K562 (cell line): ENCODE measurements at regions not wholly inside any gene's neighbourhood (a gene's known extent, or its start where the extent isn't known, plus 50 kb on each side); places are given as distances from the start of the nearest gene placed in this dataset.

ENCODE experiments used
- BRCA1 ChIP-seq, 2 experiments: fragments of 450-650 bp in 1 of 2; sonication (generic) in 1 of 2; formaldehyde crosslinking in 1 of 2; IDR thresholded peaks; 2 replicates each; pipeline versions ENCODE4 v1.5.0 to v1.6.1; 2017 to 2020; ENCODE audit warnings: mild to moderate bottlenecking in 1 of 2, missing genetic modification reagents in 1 of 2
- CTCF ChIP-seq, 3 experiments: IDR thresholded peaks in 2 of 3; conservative IDR thresholded peaks in 1 of 3; 2 replicates each; pipeline ENCODE4 v1.5.1; 2011 to 2012; ENCODE audit warnings: low read length in 3 of 3, mild to moderate bottlenecking in 3 of 3, control low read depth in 2 of 3, improper control_type of control experiment in 1 of 3, inconsistent platforms in 1 of 3, low read depth in 1 of 3, mixed read lengths in 1 of 3, moderate library complexity in 1 of 3; ENCODE audit not compliant: insufficient read depth in 2 of 3
- FOXM1 ChIP-seq, 2 experiments: fragments of 450-650 bp in 1 of 2; sonication (generic) in 1 of 2; formaldehyde crosslinking in 1 of 2; IDR thresholded peaks; 2 replicates each; pipeline versions ENCODE4 v1.6.1 to v1.9.0; 2017 to 2022; ENCODE audit warnings: low read depth in 2 of 2, mild to moderate bottlenecking in 2 of 2, missing genetic modification reagents in 1 of 2, moderate library complexity in 1 of 2
- PATZ1 ChIP-seq: fragments of 250-450 bp; sonication (Bioruptor Pico); IDR thresholded peaks from 2 replicates; pipeline ENCODE4 v1.5.0; 2020; ENCODE audit warnings: mild to moderate bottlenecking, borderline replicate concordance
- PML ChIP-seq: IDR thresholded peaks from 2 replicates; pipeline ENCODE4 v1.6.1; 2012; ENCODE audit warnings: low read length, inconsistent platforms
- POLR2AphosphoS5 ChIP-seq: IDR thresholded peaks from 2 replicates; pipeline ENCODE4 v1.6.1; 2011; ENCODE audit warnings: mild to moderate bottlenecking, low read depth, low read length, moderate library complexity; ENCODE audit not compliant: control insufficient read depth, insufficient read depth
- PREB ChIP-seq: sonication (generic); formaldehyde crosslinking; IDR thresholded peaks from 2 replicates; pipeline ENCODE4 v1.8.1; 2023; ENCODE audit warnings: mild to moderate bottlenecking, missing genetic modification reagents
- SP1 ChIP-seq: sonication (generic); formaldehyde crosslinking; IDR thresholded peaks from 2 replicates; pipeline ENCODE4 v1.8.1; 2022; ENCODE audit warnings: mild to moderate bottlenecking, missing genetic modification reagents
- TF ChIP-seq, protein P1 (sequence below): fragments of 250-450 bp; sonication (Bioruptor Pico); IDR thresholded peaks from 2 replicates; pipeline ENCODE4 v1.5.0; 2021; ENCODE audit warnings: mild to moderate bottlenecking, borderline replicate concordance
- TF ChIP-seq, protein P2 (sequence below): sonication (generic); formaldehyde crosslinking; IDR thresholded peaks from 2 replicates; pipeline ENCODE4 v1.8.1; 2023; ENCODE audit warnings: mild to moderate bottlenecking, missing genetic modification reagents

DNA sequence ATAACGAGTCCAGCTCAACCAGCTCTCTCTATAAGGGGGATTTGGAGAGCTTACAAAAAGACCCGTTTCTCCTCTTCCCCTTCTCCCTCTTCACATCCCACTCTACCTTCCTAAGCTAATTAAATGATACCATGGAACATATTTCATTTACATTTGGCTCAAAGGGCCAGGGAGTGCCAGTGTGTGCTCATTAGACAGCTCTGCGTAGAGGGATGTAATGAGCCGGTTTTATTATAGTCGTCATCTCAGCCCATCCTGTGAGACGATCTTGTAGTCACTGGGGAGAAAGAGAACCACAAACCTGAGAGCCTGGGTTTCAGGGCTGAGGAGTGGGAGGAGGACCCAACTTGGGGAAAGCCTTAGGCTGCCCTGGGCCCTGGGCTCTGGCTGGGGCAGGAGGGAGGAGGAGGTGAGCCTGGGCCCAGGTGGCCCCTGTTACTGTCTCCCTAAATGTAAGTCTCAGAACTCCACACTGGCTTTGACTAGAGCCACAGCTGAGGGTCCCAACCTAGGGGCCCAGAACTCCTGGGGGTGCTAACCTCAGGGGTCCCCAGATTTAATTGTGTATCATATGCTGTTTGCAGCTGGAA is 354.6 kb downstream of the MATN1 start:
- TF ChIP-seq PREB: no peak
- TF ChIP-seq CTCF (IDR thresholded peaks at IDR 0.05 in 2 of 3, conservative IDR thresholded peaks at IDR 0.05 in 1 of 3; ENCODE audit: insufficient read depth in 2 of 3, low read depth in 1 of 3, low read length in 3 of 3): no peak
- TF ChIP-seq, protein P1, sequence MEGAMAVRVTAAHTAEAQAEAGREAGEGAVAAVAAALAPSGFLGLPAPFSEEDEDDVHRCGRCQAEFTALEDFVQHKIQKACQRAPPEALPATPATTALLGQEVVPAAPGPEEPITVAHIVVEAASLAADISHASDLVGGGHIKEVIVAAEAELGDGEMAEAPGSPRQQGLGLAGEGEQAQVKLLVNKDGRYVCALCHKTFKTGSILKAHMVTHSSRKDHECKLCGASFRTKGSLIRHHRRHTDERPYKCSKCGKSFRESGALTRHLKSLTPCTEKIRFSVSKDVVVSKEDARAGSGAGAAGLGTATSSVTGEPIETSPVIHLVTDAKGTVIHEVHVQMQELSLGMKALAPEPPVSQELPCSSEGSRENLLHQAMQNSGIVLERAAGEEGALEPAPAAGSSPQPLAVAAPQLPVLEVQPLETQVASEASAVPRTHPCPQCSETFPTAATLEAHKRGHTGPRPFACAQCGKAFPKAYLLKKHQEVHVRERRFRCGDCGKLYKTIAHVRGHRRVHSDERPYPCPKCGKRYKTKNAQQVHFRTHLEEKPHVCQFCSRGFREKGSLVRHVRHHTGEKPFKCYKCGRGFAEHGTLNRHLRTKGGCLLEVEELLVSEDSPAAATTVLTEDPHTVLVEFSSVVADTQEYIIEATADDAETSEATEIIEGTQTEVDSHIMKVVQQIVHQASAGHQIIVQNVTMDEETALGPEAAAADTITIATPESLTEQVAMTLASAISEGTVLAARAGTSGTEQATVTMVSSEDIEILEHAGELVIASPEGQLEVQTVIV (CRISPR knock-in tag): no peak
- TF ChIP-seq SP1 (CRISPR knock-in tag): no peak
- no peak for TF ChIP-seq POLR2AphosphoS5
- TF ChIP-seq, protein P2, sequence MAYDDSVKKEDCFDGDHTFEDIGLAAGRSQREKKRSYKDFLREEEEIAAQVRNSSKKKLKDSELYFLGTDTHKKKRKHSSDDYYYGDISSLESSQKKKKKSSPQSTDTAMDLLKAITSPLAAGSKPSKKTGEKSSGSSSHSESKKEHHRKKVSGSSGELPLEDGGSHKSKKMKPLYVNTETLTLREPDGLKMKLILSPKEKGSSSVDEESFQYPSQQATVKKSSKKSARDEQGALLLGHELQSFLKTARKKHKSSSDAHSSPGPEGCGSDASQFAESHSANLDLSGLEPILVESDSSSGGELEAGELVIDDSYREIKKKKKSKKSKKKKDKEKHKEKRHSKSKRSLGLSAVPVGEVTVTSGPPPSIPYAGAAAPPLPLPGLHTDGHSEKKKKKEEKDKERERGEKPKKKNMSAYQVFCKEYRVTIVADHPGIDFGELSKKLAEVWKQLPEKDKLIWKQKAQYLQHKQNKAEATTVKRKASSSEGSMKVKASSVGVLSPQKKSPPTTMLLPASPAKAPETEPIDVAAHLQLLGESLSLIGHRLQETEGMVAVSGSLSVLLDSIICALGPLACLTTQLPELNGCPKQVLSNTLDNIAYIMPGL (CRISPR knock-in tag): no peak
- no peak for TF ChIP-seq PATZ1
- TF ChIP-seq BRCA1 (IDR thresholded peaks at IDR 0.05): no peak
- no peak for TF ChIP-seq BRCA1 (CRISPR knock-in tag; IDR thresholded peaks at IDR 0.05)
- TF ChIP-seq FOXM1 (IDR thresholded peaks at IDR 0.05; ENCODE audit: low read depth): no peak
- no peak for TF ChIP-seq FOXM1 (CRISPR knock-in tag; IDR thresholded peaks at IDR 0.05; ENCODE audit: low read depth)
- no peak for TF ChIP-seq PML
